Right cardiac atrium (tissue), 5 donors: ENCODE measurements at regions not wholly inside any gene's neighbourhood (a gene's known extent, or its start where the extent isn't known, plus 50 kb on each side); places are given as distances from the start of the nearest gene placed in this dataset.
"Not testable (repeated sequence)": the region's sequence is repeated elsewhere in the genome, so short reads cannot be mapped to it uniquely, and the experiment has no call there.

Experiments
- ATAC-seq, 2 donors: fragments of 200-7000 bp; cut with Tn5 transposase; one replicate each; pipeline versions ENCODE4 v1.8.0 to v1.9.1; 2020; ENCODE audit warnings: moderate library complexity in 2 of 2, mild to moderate bottlenecking in 1 of 2
- DNase-seq, 3 donors: peaks; one replicate each; pipeline ENCODE4 v3.0.0-alpha.2; 2020
- H3K27ac ChIP-seq: one replicate; pipeline ENCODE4 v1.5.1; 2013; ENCODE audit warnings: mild to moderate bottlenecking, low read length, control low read depth, moderate library complexity
- H3K27me3 ChIP-seq: one replicate; pipeline ENCODE4 v1.6.1; 2013; ENCODE audit not compliant: control insufficient read depth, insufficient read depth
- H3K4me1 ChIP-seq: one replicate; pipeline ENCODE4 v1.6.1; 2013; ENCODE audit warnings: low read length; ENCODE audit not compliant: control insufficient read depth, insufficient read depth
- H3K4me3 ChIP-seq: one replicate; pipeline ENCODE4 v1.5.1; 2013; ENCODE audit warnings: low read length, control low read depth
- H3K9me3 ChIP-seq: one replicate; pipeline ENCODE4 v1.6.1; 2013; ENCODE audit warnings: low read length; ENCODE audit not compliant: control insufficient read depth
- whole genome bisulfite sequencing: extraction: QIAGEN DNeasy Blood & Tissue Kit; methylation state at CpG from one replicate; pipeline ENCODE4 v1.1.7; 2013; 5-methylcytosine and 5-hydroxymethylcytosine counted together
- intact Hi-C, 4 donors: fragments of 100-400 bp; cut with DNase I; formaldehyde crosslinking; loops; one replicate each; pipeline versions ENCODE4 v1.11.0 to v1.14.0; 2022 to 2023
- donor health status: healthy with polysubstance abuse.
- donor health status: DM: no; HTN: yes; CAD: no.
- donor health status: DM: no; HTN: no; CAD: no.
- donor health status: DM: no; HTN: yes; CAD: no; lungs with severe emphysema.
- donor health status: DM: yes; HTN: yes; CAD: no.

- intact Hi-C loops: no loop called here
- DNase-seq (no peak), ATAC-seq (no peak)
- WGBS: 92% methylated on average over 1 of the region's 1 CpG
- Histone ChIP-seq H3K9me3 (no peaks in the 10 kb centered on the region), H3K4me1 (no peaks in the 10 kb centered on the region), H3K4me3 (no peak overlapping the region), H3K27me3 (no peaks in the 10 kb centered on the region), H3K27ac (no peak overlapping the region)
Observed at GRCh38 chr7:12002428-12002827, 170.4 kb upstream of the THSD7A start.

- DNase-seq: no peak
- H3K4me1 ChIP-seq: no peaks in the 10 kb centered on the region
- WGBS: 77% methylated on average over 5 of the region's 5 CpGs
- intact Hi-C loops: no loop called here
- no peak overlapping the region for H3K27ac ChIP-seq
- H3K4me3 ChIP-seq: no peak overlapping the region
- no peak for ATAC-seq
- no peaks in the 10 kb centered on the region for H3K27me3 ChIP-seq
- no peaks in the 10 kb centered on the region for H3K9me3 ChIP-seq
Observed at GRCh38 chr7:12004581-12004980, 172.6 kb upstream of the THSD7A start.

DNA sequence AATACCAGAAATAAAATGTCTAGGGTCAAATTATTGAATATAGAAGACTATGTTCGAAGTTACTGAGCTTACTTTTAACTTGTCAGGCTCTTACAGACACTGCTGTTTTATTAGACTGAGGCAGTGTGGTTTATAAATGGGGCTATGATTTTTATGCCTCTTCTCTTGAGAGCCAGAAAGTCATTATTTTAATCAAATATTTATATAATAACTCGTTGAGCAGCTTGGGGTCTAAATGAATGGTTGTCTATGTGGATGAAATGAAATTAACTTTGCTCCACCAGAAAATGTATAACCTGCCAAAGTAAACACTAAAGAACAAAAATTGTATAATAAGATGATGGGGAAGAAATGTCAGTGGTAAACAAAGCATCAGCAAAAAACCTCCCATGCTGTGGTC, 175.6 kb upstream of the THSD7A start:
- Histone ChIP-seq H3K4me3 (no peak overlapping the region), H3K9me3 (no peaks in the 10 kb centered on the region), H3K4me1 (no peaks in the 10 kb centered on the region), H3K27ac (no peak overlapping the region), H3K27me3 (no peaks in the 10 kb centered on the region)
- ATAC-seq (no peak), DNase-seq (no peak)
- intact Hi-C loops: no loop called here
- WGBS: 47% methylated on average over 2 of the region's 2 CpGs

- ATAC-seq (no peak), DNase-seq (no peak)
- intact Hi-C loops: no loop called here
- 90% methylated on average over 1 of the region's 1 CpG for WGBS
- Histone ChIP-seq H3K27ac (no peak overlapping the region), H3K4me1 (no peaks in the 10 kb centered on the region), H3K4me3 (no peak overlapping the region), H3K9me3 (no peaks in the 10 kb centered on the region), H3K27me3 (no peaks in the 10 kb centered on the region)
Observed at GRCh38 chr7:12013983-12014382, 182.0 kb upstream of the THSD7A start.

GRCh38 chr7:12016439-12016838, 184.4 kb upstream of the THSD7A start:
- H3K4me3 ChIP-seq: no peak overlapping the region
- no peaks in the 10 kb centered on the region for H3K9me3 ChIP-seq
- no peaks in the 10 kb centered on the region for H3K4me1 ChIP-seq
- ATAC-seq (no peak), DNase-seq (no peak)
- WGBS: 58% methylated on average over 1 of the region's 1 CpG
- intact Hi-C loops: no loop called here
- no peaks in the 10 kb centered on the region for H3K27me3 ChIP-seq
- H3K27ac ChIP-seq: no peak overlapping the region

- H3K4me1 ChIP-seq: no peaks in the 10 kb centered on the region
- intact Hi-C loops: no loop called here
- no peak overlapping the region for H3K4me3 ChIP-seq
- ATAC-seq: no peak
- no peaks in the 10 kb centered on the region for H3K27me3 ChIP-seq
- no peak overlapping the region for H3K27ac ChIP-seq
- DNase-seq: no peak
- WGBS: 63% methylated on average over 1 of the region's 1 CpG
- no peaks in the 10 kb centered on the region for H3K9me3 ChIP-seq
Observed at GRCh38 chr7:12017046-12017445, 185.0 kb upstream of the THSD7A start.

DNA sequence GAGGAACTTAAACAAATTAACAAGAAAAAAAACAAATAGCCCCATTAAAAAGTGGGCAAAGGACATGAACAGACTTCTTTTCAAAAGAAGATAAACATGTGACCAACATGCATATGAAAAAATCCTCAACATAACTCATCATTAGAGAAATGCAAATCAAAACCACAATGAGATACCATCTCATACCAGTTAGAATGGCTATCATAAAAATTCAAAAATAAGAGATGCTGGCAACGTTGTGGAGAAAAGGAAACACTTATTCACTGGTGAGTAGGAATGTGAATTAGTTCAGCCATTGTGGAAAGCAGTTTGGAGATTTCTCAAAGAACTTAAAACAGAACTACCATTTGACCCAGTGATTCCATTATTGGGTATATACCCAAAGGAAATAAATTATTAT, 189.1 kb upstream of the TMEM106B start:
- H3K4me1 ChIP-seq, H3K9me3 ChIP-seq, ATAC-seq, DNase-seq, H3K4me3 ChIP-seq, intact Hi-C loops, H3K27me3 ChIP-seq, H3K27ac ChIP-seq: not testable (repeated sequence)
- WGBS: 47% methylated on average over 1 of the region's 1 CpG

- intact Hi-C loops: no loop called here
- ATAC-seq: no peak
- 63% methylated on average over 1 of the region's 1 CpG for WGBS
Observed at GRCh38 chr7:12025246-12025645, 185.8 kb upstream of the TMEM106B start.

DNA sequence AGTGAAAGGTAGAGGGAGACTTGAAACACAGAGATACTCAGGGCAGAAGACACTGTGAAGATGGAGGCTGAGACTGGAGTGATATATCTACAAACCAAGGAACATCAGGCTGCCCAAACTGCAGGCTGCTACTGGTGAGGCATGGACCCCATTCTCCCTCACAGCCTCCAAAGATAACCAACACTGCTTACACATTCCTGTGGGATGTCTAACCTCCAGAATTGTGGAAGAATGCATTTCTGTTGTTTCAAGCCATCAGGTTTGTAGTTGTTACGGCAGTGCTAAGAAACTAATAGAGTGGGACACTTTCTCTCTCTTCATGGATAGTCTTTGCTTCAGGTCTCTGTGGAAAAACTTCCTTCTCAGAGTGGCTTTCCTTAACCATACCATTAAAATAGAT, 182.6 kb upstream of the TMEM106B start:
- Histone ChIP-seq H3K27me3 (no peaks in the 10 kb centered on the region), H3K27ac (no peak overlapping the region), H3K4me3 (no peak overlapping the region), H3K9me3 (no peaks in the 10 kb centered on the region), H3K4me1 (no peaks in the 10 kb centered on the region)
- ATAC-seq (no peak), DNase-seq (no peak)
- intact Hi-C loops: no loop called here
- WGBS: 87% methylated on average over 1 of the region's 1 CpG

More at GRCh38 chr7:12025246-12025645, 185.8 kb upstream of the TMEM106B start:
- no peak for DNase-seq
- no peaks in the 10 kb centered on the region for H3K4me1 ChIP-seq
- no peak overlapping the region for H3K27ac ChIP-seq
- no peaks in the 10 kb centered on the region for H3K9me3 ChIP-seq
- no peak overlapping the region for H3K4me3 ChIP-seq
- no peaks in the 10 kb centered on the region for H3K27me3 ChIP-seq

GRCh38 chr7:12030116-12030515, 181.0 kb upstream of the TMEM106B start:
- no peaks in the 10 kb centered on the region for H3K27me3 ChIP-seq
- intact Hi-C loops: no loop called here
- H3K4me1 ChIP-seq: no peaks in the 10 kb centered on the region
- ATAC-seq (no peak), DNase-seq (no peak)
- no peak overlapping the region for H3K4me3 ChIP-seq
- WGBS: 66% methylated on average over 5 of the region's 5 CpGs
- H3K9me3 ChIP-seq: no peaks in the 10 kb centered on the region
- no peak overlapping the region for H3K27ac ChIP-seq

- H3K4me1 ChIP-seq: no peaks in the 10 kb centered on the region
- no peak overlapping the region for H3K27ac ChIP-seq
- no peak overlapping the region for H3K4me3 ChIP-seq
- 81% methylated on average over 1 of the region's 1 CpG for whole genome bisulfite sequencing
- DNase-seq (no peak), ATAC-seq (no peak)
- H3K9me3 ChIP-seq: no peaks in the 10 kb centered on the region
- no peaks in the 10 kb centered on the region for H3K27me3 ChIP-seq
- intact Hi-C loops: no loop called here
Observed at GRCh38 chr7:12031186-12031585, 179.9 kb upstream of the TMEM106B start.

DNA sequence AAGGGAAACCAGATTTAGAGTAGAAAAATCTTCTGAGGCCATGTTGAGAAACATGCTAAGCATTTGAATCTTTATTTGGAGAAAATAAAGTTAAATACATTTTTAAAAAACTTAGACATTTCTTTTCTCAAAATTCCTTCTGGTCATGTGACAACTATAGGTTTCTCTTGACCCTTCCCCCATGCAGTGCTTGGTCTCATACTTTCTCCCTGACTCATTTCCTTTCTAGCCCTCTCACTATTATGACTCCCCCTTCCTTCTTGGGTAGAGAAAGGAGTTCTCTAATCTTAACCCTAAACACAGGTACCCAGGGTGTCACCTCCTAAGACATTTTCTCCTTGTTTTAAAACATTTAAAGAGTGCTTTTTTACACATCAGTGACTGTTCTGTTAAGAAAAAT, 179.5 kb upstream of the TMEM106B start:
- intact Hi-C loops: no loop called here
- ATAC-seq (no peak), DNase-seq (no peak)

More for the DNA sequence above, 179.5 kb upstream of the TMEM106B start:
- no peak overlapping the region for H3K27ac ChIP-seq
- H3K27me3 ChIP-seq: no peaks in the 10 kb centered on the region
- no peaks in the 10 kb centered on the region for H3K4me1 ChIP-seq
- no peak overlapping the region for H3K4me3 ChIP-seq
- H3K9me3 ChIP-seq: no peaks in the 10 kb centered on the region
